B cell (primary cell): ENCODE measurements at regions not wholly inside any gene's neighbourhood (a gene's known extent, or its start where the extent isn't known, plus 50 kb on each side); places are given as distances from the start of the nearest gene placed in this dataset.

ENCODE experiments used
- ATAC-seq: fragments of 200-7000 bp; cut with Tn5 transposase; one replicate; pipeline ENCODE4 v1.10.0; 2021; ENCODE audit warnings: low read depth, mild to moderate bottlenecking, moderate number of reproducible peaks, moderate library complexity
- CTCF ChIA-PET: fragments of 350-600 bp; sonication (Branson Sonifier 250); formaldehyde crosslinking; loops from one replicate; lab custom pipeline; 2021; ENCODE audit warnings: antibody characterized with exemption, inconsistent platforms; lab: Charles Lee
- POLR2A ChIA-PET: fragments of 350-600 bp; sonication (Branson Sonifier 250); formaldehyde crosslinking; loops from one replicate; lab custom pipeline; 2021; ENCODE audit warnings: antibody characterized with exemption; lab: Charles Lee
- DNase-seq: peaks from one replicate; pipeline ENCODE4 v3.0.0; 2013
- H2AFZ ChIP-seq: 2 replicates; pipeline ENCODE4 v1.6.1; 2012; ENCODE audit warnings: mild to moderate bottlenecking, low read depth, low read length; ENCODE audit not compliant: insufficient read depth, poor library complexity, severe bottlenecking
- H3K27ac ChIP-seq, 2 donors: 1 replicate in 1 of 2; 2 replicates in 1 of 2; pipeline ENCODE4 v1.5.1; 2012 to 2013; ENCODE audit warnings: low read length in 2 of 2, mild to moderate bottlenecking in 2 of 2, moderate library complexity in 1 of 2
- H3K27me3 ChIP-seq, 4 experiments: fragments of 200-600 bp in 1 of 4; sonication (generic) in 1 of 4; replicated peaks in 1 of 4; 1 replicate in 2 of 4; 2 replicates in 2 of 4; pipeline versions ENCODE4 v1.6.1 to v1.7.0; 2013 to 2016; ENCODE audit warnings: low read length in 3 of 4, mild to moderate bottlenecking in 2 of 4, mixed read lengths in 1 of 4, moderate library complexity in 1 of 4; ENCODE audit not compliant: insufficient read depth in 4 of 4, control insufficient read depth in 3 of 4; ENCODE audit errors: control extremely low read depth in 1 of 4
- H3K36me3 ChIP-seq, 2 experiments: replicated peaks in 1 of 2; 1 replicate in 1 of 2; 2 replicates in 1 of 2; pipeline versions ENCODE4 v1.6.1 to v1.7.1; 2013; ENCODE audit warnings: low read length in 1 of 2; ENCODE audit not compliant: insufficient read depth in 2 of 2, control insufficient read depth in 1 of 2; ENCODE audit errors: control extremely low read depth in 1 of 2, extremely low read depth in 1 of 2
- H3K4me1 ChIP-seq, 2 donors: fragments of 200-600 bp in 1 of 2; sonication (generic) in 1 of 2; 1 replicate in 1 of 2; 2 replicates in 1 of 2; pipeline versions ENCODE4 v1.5.1 to v1.6.1; 2013 to 2017; ENCODE audit warnings: low read length in 2 of 2; ENCODE audit not compliant: control insufficient read depth in 2 of 2, insufficient read depth in 2 of 2
- H3K4me2 ChIP-seq: replicated peaks from 2 replicates; pipeline ENCODE3; 2012; ENCODE audit warnings: mild to moderate bottlenecking, low read depth, low read length; ENCODE audit not compliant: poor library complexity, severe bottlenecking
- H3K4me3 ChIP-seq, 5 experiments: fragments of 200-600 bp in 1 of 5; sonication (generic) in 1 of 5; 1 replicate in 3 of 5; 2 replicates in 2 of 5; pipeline versions ENCODE4 v1.5.1 to v1.7.0; 2011 to 2016; ENCODE audit warnings: low read length in 4 of 5, mild to moderate bottlenecking in 4 of 5, low read depth in 2 of 5, control low read depth in 1 of 5, moderate library complexity in 1 of 5; ENCODE audit not compliant: insufficient read depth in 1 of 5; ENCODE audit errors: control extremely low read depth in 1 of 5, extremely low read depth in 1 of 5
- H3K79me2 ChIP-seq: fragments of 200-600 bp; sonication (generic); one replicate; pipeline ENCODE4 v1.6.0; 2016; ENCODE audit warnings: low read length; ENCODE audit not compliant: control insufficient read depth, insufficient read depth
- H3K9ac ChIP-seq: fragments of 200-600 bp; sonication (generic); 2 replicates; pipeline ENCODE4 v1.6.1; 2017; ENCODE audit warnings: mild to moderate bottlenecking, low read length, moderate library complexity
- H3K9me3 ChIP-seq, 3 donors: one replicate each; pipeline versions ENCODE4 v1.6.1 to v1.7.1; 2013; ENCODE audit warnings: low read length in 2 of 3; ENCODE audit not compliant: control insufficient read depth in 2 of 3, insufficient read depth in 1 of 3; ENCODE audit errors: control extremely low read depth in 1 of 3
- H4K20me1 ChIP-seq: 2 replicates; pipeline ENCODE4 v1.6.0; 2012; ENCODE audit warnings: mild to moderate bottlenecking, low read length; ENCODE audit not compliant: insufficient read depth, control insufficient read depth, poor library complexity, severe bottlenecking
- H3K27ac Mint-ChIP-seq: one replicate; pipeline ENCODE4 v1.8.0; 2021; ENCODE audit warnings: mixed read lengths
- H3K27me3 Mint-ChIP-seq: one replicate; pipeline ENCODE4 v1.8.0; 2021; ENCODE audit warnings: mixed read lengths
- H3K4me1 Mint-ChIP-seq: one replicate; pipeline ENCODE4 v1.8.0; 2021; ENCODE audit warnings: mixed read lengths
- H3K4me3 Mint-ChIP-seq: one replicate; pipeline ENCODE4 v1.8.0; 2021; ENCODE audit warnings: mixed read lengths
- H3K9me3 Mint-ChIP-seq: one replicate; pipeline ENCODE4 v1.8.0; 2022; ENCODE audit warnings: mixed read lengths; ENCODE audit not compliant: insufficient read depth
- EZH2 ChIP-seq: IDR thresholded peaks from 2 replicates; pipeline ENCODE4 v1.6.1; 2012; ENCODE audit warnings: borderline replicate concordance, low read depth, mild to moderate bottlenecking, moderate library complexity, low read length; ENCODE audit not compliant: insufficient read depth, poor library complexity, severe bottlenecking
- WGBS: methylation state at CpG from one replicate; pipeline ENCODE4 v1.1.5; 2013; ENCODE audit warnings: missing lambda C conversion rate; ENCODE audit not compliant: insufficient coverage; 5-methylcytosine and 5-hydroxymethylcytosine counted together
- intact Hi-C: fragments of 100-400 bp; cut with micrococcal nuclease; formaldehyde crosslinking; loops from one replicate; pipeline ENCODE4 v1.10.0; 2022
- TF ChIP-seq, protein P1 (sequence below): fragments of 200-600 bp; IDR thresholded peaks from one replicate; pipeline ENCODE4 v1.8.0; 2022; ENCODE audit warnings: antibody characterized with exemption, mild to moderate bottlenecking

DNA sequence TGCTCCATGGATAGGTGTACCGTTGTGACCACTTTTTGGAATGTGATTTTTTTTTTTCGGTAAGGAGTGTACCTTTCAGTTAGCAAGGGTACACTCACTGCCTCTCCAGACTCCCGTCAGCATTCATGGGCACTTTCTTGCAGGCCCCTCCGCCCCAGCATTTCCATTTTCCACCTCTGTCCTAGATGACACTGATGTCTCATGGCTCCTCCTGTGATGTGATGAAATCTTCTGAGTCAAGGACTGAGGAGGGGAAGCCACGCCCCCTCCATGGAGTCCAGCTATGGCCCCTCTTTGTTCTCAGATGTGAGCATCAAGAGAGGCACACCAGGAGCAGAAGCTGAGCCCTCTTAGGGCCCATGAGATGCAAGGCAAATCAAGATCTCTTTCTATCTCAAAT, 61.8 kb downstream of the CTSL start:
- Histone ChIP-seq H3K9ac (no peak overlapping the region), H3K27ac (no peak overlapping the region), H3K9me3 (no peaks in the 10 kb centered on the region), H3K4me3 (no peak overlapping the region), H3K4me2 (no peak overlapping the region), H3K79me2 (no peaks in the 10 kb centered on the region), H3K4me1 (no peaks in the 10 kb centered on the region), H4K20me1 (no peaks in the 10 kb centered on the region), H3K27me3 (peaks cover 0 to 4% (median 1%) of the 10 kb centered on the region in 4 experiments), H3K36me3 (no peaks in the 10 kb centered on the region), H2AFZ (no peak overlapping the region)
- DNase-seq (no peak), ATAC-seq (no peak)
- no peak overlapping the region for H3K4me3 Mint-ChIP-seq
- peaks cover 10% of the 10 kb centered on the region for H3K27me3 Mint-ChIP-seq
- no peaks in the 10 kb centered on the region for H3K4me1 Mint-ChIP-seq
- no peak overlapping the region for H3K27ac Mint-ChIP-seq
- no peaks in the 10 kb centered on the region for H3K9me3 Mint-ChIP-seq
- WGBS, result 88% methylated on average over 4 of the region's 5 CpGs
- TF ChIP-seq EZH2, result no peak
- TF ChIP-seq, protein P1, sequence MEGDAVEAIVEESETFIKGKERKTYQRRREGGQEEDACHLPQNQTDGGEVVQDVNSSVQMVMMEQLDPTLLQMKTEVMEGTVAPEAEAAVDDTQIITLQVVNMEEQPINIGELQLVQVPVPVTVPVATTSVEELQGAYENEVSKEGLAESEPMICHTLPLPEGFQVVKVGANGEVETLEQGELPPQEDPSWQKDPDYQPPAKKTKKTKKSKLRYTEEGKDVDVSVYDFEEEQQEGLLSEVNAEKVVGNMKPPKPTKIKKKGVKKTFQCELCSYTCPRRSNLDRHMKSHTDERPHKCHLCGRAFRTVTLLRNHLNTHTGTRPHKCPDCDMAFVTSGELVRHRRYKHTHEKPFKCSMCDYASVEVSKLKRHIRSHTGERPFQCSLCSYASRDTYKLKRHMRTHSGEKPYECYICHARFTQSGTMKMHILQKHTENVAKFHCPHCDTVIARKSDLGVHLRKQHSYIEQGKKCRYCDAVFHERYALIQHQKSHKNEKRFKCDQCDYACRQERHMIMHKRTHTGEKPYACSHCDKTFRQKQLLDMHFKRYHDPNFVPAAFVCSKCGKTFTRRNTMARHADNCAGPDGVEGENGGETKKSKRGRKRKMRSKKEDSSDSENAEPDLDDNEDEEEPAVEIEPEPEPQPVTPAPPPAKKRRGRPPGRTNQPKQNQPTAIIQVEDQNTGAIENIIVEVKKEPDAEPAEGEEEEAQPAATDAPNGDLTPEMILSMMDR, result no peak
- intact Hi-C loops, result no loop called here
- ChIA-PET CTCF (no interaction called here), POLR2A (no interaction called here)

DNA sequence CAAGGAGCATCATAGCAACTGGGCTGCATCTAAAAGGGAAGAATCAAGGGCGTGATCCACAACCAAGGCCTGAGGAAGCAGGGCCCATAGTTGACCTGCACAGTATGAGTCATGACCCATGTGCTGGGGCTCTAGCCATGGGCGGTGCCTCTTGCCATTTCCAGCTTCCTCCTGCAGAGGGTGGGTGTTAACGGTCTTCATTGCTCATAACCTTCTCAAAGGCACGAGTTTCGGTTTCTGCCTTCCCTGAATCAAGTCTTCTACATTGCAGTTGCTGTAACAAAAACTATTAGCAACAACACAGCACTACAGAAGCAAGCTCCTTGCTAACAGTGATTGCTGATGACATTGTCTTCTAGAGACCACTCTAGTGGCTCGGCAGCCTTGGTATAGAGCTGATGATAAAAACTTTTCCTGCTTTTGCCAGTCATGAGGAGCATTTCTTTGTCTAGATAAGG, 66.9 kb downstream of the CTSL start:
- intact Hi-C loops, result no loop called here
- Mint-ChIP-seq H3K4me3 (no peak overlapping the region), H3K9me3 (no peaks in the 10 kb centered on the region), H3K27ac (no peak overlapping the region), H3K4me1 (no peaks in the 10 kb centered on the region), H3K27me3 (peaks cover under 1% of the 10 kb centered on the region)
- H3K4me2 ChIP-seq, result no peak overlapping the region
- no peak overlapping the region for H3K27ac ChIP-seq
- no peaks in the 10 kb centered on the region for H3K27me3 ChIP-seq
- H3K79me2 ChIP-seq, result no peaks in the 10 kb centered on the region
- ATAC-seq, result peak; percentile 41
- H2AFZ ChIP-seq, result no peak overlapping the region
- H3K9ac ChIP-seq, result no peak overlapping the region
- CTCF ChIA-PET, result no interaction called here
- H4K20me1 ChIP-seq, result no peaks in the 10 kb centered on the region
- no peaks in the 10 kb centered on the region for H3K36me3 ChIP-seq
- DNase-seq, result no peak
- no peaks in the 10 kb centered on the region for H3K4me1 ChIP-seq
- TF ChIP-seq, protein P1, result no peak
- no peak for TF ChIP-seq EZH2
- no peaks in the 10 kb centered on the region for H3K9me3 ChIP-seq
- POLR2A ChIA-PET, result no interaction called here
- H3K4me3 ChIP-seq, result no peak overlapping the region
- WGBS, result 64% methylated on average over 6 of the region's 6 CpGs
